HFF-Myc (cell line): ENCODE measurements at regions not wholly inside any gene's neighbourhood (a gene's known extent, or its start where the extent isn't known, plus 50 kb on each side); places are given as distances from the start of the nearest gene placed in this dataset.

Experiments used
- DNase-seq: peaks from one replicate; pipeline ENCODE4 v3.0.0-alpha.2; 2011; ENCODE audit warnings: low read depth; ENCODE audit errors: extremely low read depth
- H3K4me3 ChIP-seq: replicated peaks from 2 replicates; pipeline ENCODE4 v1.5.1; 2011; ENCODE audit warnings: low read depth, mild to moderate bottlenecking, control low read depth, low read length
- TF ChIP-seq, protein P1 (sequence below): IDR thresholded peaks from 2 replicates; pipeline ENCODE4 v1.5.1; 2012; ENCODE audit warnings: mild to moderate bottlenecking, low read depth, low read length, control low read depth; ENCODE audit errors: missing control alignments

DNA sequence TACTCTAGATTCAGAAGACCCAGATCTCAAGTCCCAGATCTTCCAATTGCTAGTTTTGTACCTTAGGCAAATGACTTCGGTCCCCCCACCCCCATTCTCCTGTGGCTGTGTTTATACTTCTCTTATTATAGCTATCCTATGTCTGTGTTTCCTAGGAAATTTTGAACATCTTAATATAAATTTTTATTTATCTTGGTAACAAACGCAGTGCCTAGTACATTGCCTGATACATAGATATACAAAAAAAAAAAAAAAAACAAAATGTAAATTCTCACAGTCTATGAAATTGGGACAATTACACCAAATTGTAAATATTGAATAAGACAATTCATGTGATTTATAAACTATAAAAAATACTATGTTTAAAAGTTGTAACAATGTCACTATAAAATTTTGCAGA is 84.1 kb upstream of the SLC44A3 start:
- DNase-seq = no peak
- no peak overlapping the region for H3K4me3 ChIP-seq
- TF ChIP-seq, protein P1, sequence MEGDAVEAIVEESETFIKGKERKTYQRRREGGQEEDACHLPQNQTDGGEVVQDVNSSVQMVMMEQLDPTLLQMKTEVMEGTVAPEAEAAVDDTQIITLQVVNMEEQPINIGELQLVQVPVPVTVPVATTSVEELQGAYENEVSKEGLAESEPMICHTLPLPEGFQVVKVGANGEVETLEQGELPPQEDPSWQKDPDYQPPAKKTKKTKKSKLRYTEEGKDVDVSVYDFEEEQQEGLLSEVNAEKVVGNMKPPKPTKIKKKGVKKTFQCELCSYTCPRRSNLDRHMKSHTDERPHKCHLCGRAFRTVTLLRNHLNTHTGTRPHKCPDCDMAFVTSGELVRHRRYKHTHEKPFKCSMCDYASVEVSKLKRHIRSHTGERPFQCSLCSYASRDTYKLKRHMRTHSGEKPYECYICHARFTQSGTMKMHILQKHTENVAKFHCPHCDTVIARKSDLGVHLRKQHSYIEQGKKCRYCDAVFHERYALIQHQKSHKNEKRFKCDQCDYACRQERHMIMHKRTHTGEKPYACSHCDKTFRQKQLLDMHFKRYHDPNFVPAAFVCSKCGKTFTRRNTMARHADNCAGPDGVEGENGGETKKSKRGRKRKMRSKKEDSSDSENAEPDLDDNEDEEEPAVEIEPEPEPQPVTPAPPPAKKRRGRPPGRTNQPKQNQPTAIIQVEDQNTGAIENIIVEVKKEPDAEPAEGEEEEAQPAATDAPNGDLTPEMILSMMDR = no peak

DNA sequence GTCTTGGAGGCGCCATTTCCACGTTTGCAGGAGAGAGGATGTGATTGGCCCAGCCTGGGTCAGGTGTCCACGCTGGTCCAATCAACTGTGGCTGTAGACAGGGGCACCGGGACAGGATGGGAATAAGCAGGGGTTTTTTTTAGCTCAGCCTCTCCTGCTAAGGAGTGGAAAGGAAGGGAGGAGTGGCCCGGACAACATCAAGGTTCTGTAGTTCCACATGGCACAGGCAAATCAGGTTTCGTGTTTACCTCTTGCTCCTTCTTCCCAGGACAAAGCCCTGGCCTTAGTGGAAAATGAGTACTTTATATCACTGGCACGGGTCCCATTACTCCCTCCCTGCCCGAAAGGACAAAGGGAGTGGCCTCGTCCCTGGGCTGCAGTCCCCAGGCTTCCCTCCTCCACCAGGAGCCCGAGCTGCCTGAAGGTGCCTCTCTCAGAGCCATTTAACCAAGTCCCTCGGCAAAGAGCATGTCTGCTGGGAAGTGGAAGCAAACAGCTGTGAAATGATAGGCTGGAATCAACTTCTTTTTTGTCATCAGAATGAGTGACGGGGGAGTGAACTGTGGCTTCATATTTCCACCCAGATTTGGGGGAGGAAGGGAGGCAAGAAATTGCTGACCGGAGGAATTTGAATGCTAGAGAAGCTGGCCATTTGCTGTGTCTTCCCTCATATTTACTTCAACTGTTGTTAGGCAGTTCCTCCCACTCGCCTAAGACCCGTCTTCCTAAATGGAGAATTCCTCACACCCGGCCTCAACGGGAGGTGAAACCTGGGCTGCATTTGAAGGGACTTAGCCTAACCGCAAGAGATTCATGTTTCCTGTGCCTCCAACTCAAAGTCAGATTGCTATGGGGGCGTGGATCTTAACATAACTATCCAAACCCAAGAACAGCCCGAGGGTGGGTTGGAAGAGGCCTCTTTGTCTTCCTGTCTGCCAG is 84.9 kb upstream of the SLC44A3 start:
- no peak overlapping the region for H3K4me3 ChIP-seq
- DNase-seq = peak; percentile 77
- TF ChIP-seq, protein P1 = no peak

DNA sequence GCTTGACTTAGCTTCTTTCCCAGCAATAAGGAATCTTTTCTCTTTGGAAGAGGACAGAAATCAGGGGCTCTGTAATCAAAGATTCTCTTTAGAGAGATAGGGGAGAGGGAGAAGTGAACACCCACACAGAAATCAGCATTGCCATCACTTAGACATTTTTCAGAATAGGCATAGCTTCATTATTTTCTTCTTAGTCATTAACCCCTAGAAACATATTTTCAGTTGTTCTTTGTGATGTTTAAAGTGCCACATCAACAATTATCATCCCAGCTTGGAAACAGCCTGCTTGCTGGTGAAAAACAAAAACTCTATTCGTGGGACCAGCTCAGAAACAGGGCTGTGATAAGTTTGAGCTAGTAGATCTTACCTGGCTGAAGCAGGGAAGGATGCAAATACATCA is 88.3 kb upstream of the SLC44A3 start:
- TF ChIP-seq, protein P1 = no peak
- H3K4me3 ChIP-seq = no peak overlapping the region
- DNase-seq = no peak

DNA sequence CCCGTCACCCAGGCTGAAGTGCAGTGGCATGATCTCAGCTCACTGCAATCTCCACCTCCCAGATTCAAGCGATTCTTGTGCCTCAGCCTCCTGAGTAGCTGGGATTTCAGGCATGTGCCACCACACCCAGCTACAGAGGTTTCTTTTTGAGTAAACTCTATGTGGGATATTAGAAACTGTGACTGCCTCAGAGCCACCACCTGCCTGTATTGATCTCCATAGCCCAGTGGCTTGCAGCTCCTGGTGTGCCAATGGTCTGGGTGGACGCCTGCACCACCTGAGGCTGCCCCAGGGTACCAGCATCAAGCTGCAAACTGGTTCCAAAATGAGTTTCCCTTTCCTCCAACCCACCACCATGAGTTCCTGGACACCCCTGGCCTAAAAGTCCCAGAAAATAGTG is 89.7 kb upstream of the SLC44A3 start:
- TF ChIP-seq, protein P1 = no peak
- no peak for DNase-seq

DNA sequence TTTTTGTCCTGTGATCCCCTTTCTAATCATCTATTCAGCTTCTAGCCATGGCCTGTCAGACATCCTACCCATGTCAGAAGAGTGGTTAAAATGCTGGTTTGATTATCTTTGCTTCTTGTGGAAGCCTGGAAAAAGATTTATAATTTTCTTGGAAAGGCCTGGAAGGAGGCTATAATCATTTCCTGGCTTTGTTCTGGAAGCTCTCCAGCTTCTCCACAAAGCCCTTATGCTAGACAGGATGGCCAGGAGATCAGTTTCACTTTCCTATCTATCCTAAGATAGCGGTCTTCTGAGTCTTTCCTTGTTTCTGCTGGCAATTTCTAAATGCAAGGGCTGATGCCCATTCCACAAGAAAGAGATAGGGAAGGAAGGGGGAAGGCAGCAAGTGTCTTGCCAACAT is 90.9 kb upstream of the SLC44A3 start:
- DNase-seq = no peak
- TF ChIP-seq, protein P1 = no peak
- no peak overlapping the region for H3K4me3 ChIP-seq

More for the DNA sequence above, 89.7 kb upstream of the SLC44A3 start:
- no peak overlapping the region for H3K4me3 ChIP-seq

DNA sequence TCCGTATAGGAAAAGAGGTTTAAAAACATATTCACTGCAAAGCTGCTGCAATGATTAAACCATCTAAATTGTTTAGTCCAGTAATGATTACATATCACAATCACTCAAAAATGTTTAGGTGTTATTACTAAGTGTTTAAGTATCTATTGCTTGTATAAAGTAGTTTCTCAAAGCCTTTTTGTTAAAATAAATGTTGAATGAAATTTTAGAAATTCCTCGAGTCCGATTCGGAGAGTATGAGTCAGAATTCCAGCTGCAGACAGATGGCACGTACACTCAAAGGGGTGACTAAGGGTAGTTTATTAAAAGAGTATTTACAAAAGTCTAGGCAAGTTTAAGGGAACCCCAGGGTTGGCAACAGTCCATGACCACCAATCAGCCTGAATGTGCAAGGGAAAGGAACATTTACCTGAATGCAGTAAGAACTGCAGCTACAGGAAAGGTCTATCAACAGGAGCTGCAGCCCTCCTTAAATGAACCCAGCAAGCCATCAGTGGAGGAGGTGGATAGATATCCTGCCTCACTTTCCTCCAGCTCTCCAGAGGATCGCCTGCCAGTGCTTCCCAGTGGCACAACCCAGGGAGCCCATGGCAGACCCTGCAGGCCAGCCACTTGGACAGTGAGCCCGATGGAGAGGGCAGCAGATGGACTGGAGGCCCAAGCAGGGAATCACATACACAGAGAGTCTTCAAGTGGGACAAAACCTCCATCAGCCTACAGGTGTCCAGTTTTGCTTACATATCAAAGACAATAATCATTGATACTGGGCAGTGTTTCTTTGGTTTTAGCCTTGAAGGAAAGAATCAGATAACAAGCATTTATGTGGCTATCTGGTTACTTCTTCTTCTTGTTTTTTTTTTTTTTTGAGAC is 92.1 kb upstream of the SLC44A3 start:
- TF ChIP-seq, protein P1 = no peak
- no peak overlapping the region for H3K4me3 ChIP-seq
- DNase-seq = peak; percentile 83
